K562 (cell line): ENCODE measurements at regions not wholly inside any gene's neighbourhood (a gene's known extent, or its start where the extent isn't known, plus 50 kb on each side); places are given as distances from the start of the nearest gene placed in this dataset.

Experiments
- ATAC-seq: fragments of 200-7000 bp; cut with Tn5 transposase; 3 replicates; pipeline ENCODE4 v1.9.1; 2020; ENCODE audit warnings: moderate library complexity
- BruUV-seq: library from RNA; stranded (reverse); fragments of 400-500 nt; replicated peaks from 2 replicates; lab custom pipeline; 2021; lab: Mats Ljungman, UMichigan
- CTCF ChIA-PET: fragments of 300-600 bp; formaldehyde crosslinking; extraction: SDS; loops from one replicate; lab custom pipeline; 2021; ENCODE audit warnings: low intra/inter-chr PET ratio; lab: Yijun Ruan, JAX
- POLR2A ChIA-PET: fragments of 300-600, 350-650 bp; sonication (Branson Sonifier 250); formaldehyde crosslinking; extraction: SDS; loops from one replicate; lab custom pipeline; 2021; ENCODE audit warnings: antibody characterized with exemption, inconsistent platforms; lab: Yijun Ruan, JAX
- DNase-seq, 4 experiments: peaks; one replicate each; pipeline versions ENCODE4 v3.0.0 to v3.0.0-alpha.2; 2011 to 2018; ENCODE audit warnings: low spot score in 3 of 4, mixed read lengths in 3 of 4; ENCODE audit errors: extremely low read depth in 1 of 4
- FAIRE-seq: peaks from 2 replicates; lab custom pipeline; 2011; peaks lifted over from hg19 to GRCh38; lab: Jason Lieb, UNC
- H2AFZ ChIP-seq: 2 replicates; pipeline ENCODE4 v1.6.0; 2011; ENCODE audit warnings: low read depth, low read length, control low read depth, inconsistent platforms
- H3K27ac ChIP-seq: fragments of 200-600 bp; 3 replicates; pipeline ENCODE4 v1.8.0; 2011; ENCODE audit warnings: low read depth, mild to moderate bottlenecking, control low read depth, inconsistent platforms, low read length, moderate library complexity, mixed read lengths; ENCODE audit errors: extremely low read depth
- H3K27me3 ChIP-seq, 2 experiments: fragments of 300-600 bp in 1 of 2; 2 replicates in 1 of 2; 3 replicates in 1 of 2; pipeline versions ENCODE4 v1.6.0 to v1.8.0; 2011; ENCODE audit warnings: inconsistent platforms in 2 of 2, low read length in 2 of 2, mild to moderate bottlenecking in 1 of 2, mixed read lengths in 1 of 2, moderate library complexity in 1 of 2; ENCODE audit not compliant: control insufficient read depth in 2 of 2, insufficient read depth in 2 of 2
- H3K36me3 ChIP-seq: fragments of 300-600 bp; 3 replicates; pipeline ENCODE4 v1.8.0; 2011; ENCODE audit warnings: mild to moderate bottlenecking, low read length, inconsistent platforms; ENCODE audit not compliant: control insufficient read depth, insufficient read depth
- H3K4me1 ChIP-seq, 2 experiments: fragments of 200-600 bp in 1 of 2; replicated peaks in 1 of 2; 2 replicates in 1 of 2; 3 replicates in 1 of 2; pipeline versions ENCODE4 v1.5.1 to v1.8.0; 2011; ENCODE audit warnings: inconsistent platforms in 2 of 2, low read length in 2 of 2, mild to moderate bottlenecking in 1 of 2, mixed read lengths in 1 of 2, moderate library complexity in 1 of 2; ENCODE audit not compliant: control insufficient read depth in 2 of 2, insufficient read depth in 2 of 2
- H3K4me2 ChIP-seq: 2 replicates; pipeline ENCODE4 v1.6.1; 2011; ENCODE audit warnings: low read length, control low read depth, inconsistent platforms, mixed read lengths; ENCODE audit not compliant: insufficient read depth
- H3K4me3 ChIP-seq: fragments of 200-600 bp; sonication (generic), shearing (Covaris generic); 2 replicates; pipeline ENCODE4 v1.5.1; 2016; ENCODE audit warnings: control low read depth, inconsistent platforms
- H3K79me2 ChIP-seq: fragments of 200-600 bp; 3 replicates; pipeline ENCODE4 v1.8.0; 2011; ENCODE audit warnings: low read length, inconsistent platforms; ENCODE audit not compliant: control insufficient read depth, insufficient read depth
- H3K9ac ChIP-seq, 2 experiments: 2 replicates each; pipeline versions ENCODE4 v1.6.0 to v1.6.1; 2011; ENCODE audit warnings: low read depth in 2 of 2, low read length in 2 of 2, control low read depth in 1 of 2, inconsistent platforms in 1 of 2, mild to moderate bottlenecking in 1 of 2, mixed read lengths in 1 of 2; ENCODE audit not compliant: insufficient read depth in 1 of 2
- H3K9me1 ChIP-seq: one replicate; pipeline ENCODE4 v1.6.0; 2011; ENCODE audit warnings: inconsistent platforms, mild to moderate bottlenecking, low read length, moderate library complexity; ENCODE audit not compliant: control insufficient read depth, insufficient read depth
- H3K9me3 ChIP-seq: replicated peaks from 2 replicates; pipeline ENCODE4 v1.5.1; 2011; ENCODE audit warnings: low read depth, low read length, inconsistent platforms; ENCODE audit not compliant: control insufficient read depth, insufficient read depth
- H4K20me1 ChIP-seq: replicated peaks from 2 replicates; pipeline ENCODE4 v1.6.1; 2011; ENCODE audit warnings: low read length, inconsistent platforms, mixed read lengths; ENCODE audit not compliant: control insufficient read depth, insufficient read depth
- CBFA2T2 ChIP-seq: fragments of 450-650 bp; conservative IDR thresholded peaks from 2 replicates; pipeline ENCODE4 v1.6.1; 2017; ENCODE audit warnings: mild to moderate bottlenecking
- CBX2 ChIP-seq: fragments of 200-600 bp; sonication (generic); IDR thresholded peaks from one replicate; pipeline ENCODE4 v1.6.1; 2012; ENCODE audit warnings: mild to moderate bottlenecking, low read length, inconsistent platforms; ENCODE audit not compliant: insufficient read depth, poor library complexity, severe bottlenecking
- GABPB2 ChIP-seq: fragments of 250-450 bp; sonication (Bioruptor Pico); conservative IDR thresholded peaks from 2 replicates; pipeline ENCODE4 v1.5.1; 2021; ENCODE audit warnings: mild to moderate bottlenecking
- ZEB2 ChIP-seq: fragments of 450-650 bp; IDR thresholded peaks from 2 replicates; pipeline ENCODE4 v1.6.1; 2016
- WGBS: fragments of 100-300 bp; shearing (Covaris generic); methylation state at CpG from one replicate; pipeline ENCODE4 v1.1.6; 2016; ENCODE audit warnings: low coverage, mixed read lengths; ENCODE audit not compliant: insufficient coverage; ENCODE audit errors: missing lambda C conversion rate; 5-methylcytosine and 5-hydroxymethylcytosine counted together
- in situ Hi-C: fragments of 300-500 bp; cut with MboI; formaldehyde crosslinking; loops from 4 replicates; pipeline ENCODE4 v1.15.0; 2018; ENCODE audit warnings: inconsistent platforms, mixed read lengths
- intact Hi-C: fragments of 100-400 bp; cut with micrococcal nuclease; formaldehyde crosslinking; loops from 2 replicates; pipeline ENCODE4 v1.14.2; 2022
- TF ChIP-seq, protein P1 (sequence below): sonication (generic); formaldehyde crosslinking; IDR thresholded peaks from 2 replicates; pipeline ENCODE4 v1.8.0; 2023; ENCODE audit warnings: missing genetic modification reagents, mild to moderate bottlenecking, borderline replicate concordance

DNA sequence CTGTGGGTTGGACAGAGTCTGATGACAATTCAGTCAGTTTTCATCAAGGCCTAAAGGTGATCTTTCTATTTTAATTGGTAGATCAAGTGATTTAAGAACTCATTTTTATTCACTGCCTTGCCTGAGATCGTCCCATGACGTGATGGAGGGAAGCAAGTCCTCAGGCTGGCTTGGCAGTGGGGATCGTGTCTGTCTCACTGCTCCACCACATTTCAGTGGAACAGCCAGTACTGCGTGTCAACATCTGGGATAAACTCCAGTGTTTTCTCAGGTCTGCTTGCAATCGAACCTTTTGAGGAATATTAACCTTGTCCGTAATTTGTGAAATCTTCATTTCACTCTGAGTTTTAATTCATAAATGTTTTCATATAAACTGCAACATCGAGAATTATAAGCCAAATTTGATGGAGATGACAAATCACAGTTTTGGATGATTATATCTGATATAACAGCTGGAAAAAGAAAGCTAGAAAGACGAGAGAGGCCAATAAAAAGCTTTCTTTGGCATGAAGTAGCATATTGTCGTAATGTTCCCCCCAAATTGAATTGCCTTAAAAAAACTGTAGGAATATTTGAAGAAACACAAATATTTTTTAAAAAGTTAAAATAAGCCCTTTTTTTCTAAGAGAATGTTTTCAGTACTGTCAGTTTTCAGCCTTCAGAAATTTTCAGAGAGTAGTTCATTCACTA is 414.7 kb upstream of the SPRED2 start:
- Histone ChIP-seq H3K9ac (no peak overlapping the region), H3K9me3 (peaks cover 2% of the 10 kb centered on the region), H3K27ac (no peak overlapping the region), H3K4me3 (no peak overlapping the region), H3K36me3 (no peaks in the 10 kb centered on the region), H3K4me2 (no peak overlapping the region), H4K20me1 (no peaks in the 10 kb centered on the region), H3K79me2 (no peaks in the 10 kb centered on the region), H3K9me1 (no peaks in the 10 kb centered on the region), H3K27me3 (no peaks in the 10 kb centered on the region), H2AFZ (peak overlapping the region; percentile 9; the same call in 1 of the 2 replicates), H3K4me1 (0 out of 5 replicates have a peak, but pooled peaks cover 0 to 3% of the 10 kb centered on the region in 2 experiments)
- ChIA-PET CTCF (no interaction called here), POLR2A (interaction anchor here (0.7 to 1.1 kb wide), 2 partner anchors 8 to 484 kb away, joined by 3 to 5 read pairs; no protein-coding TSS in a partner anchor)
- intact Hi-C loops = no loop called here
- no peak for ATAC-seq
- BruUV-seq = no TSS peak
- FAIRE-seq = no peak
- no peak for DNase-seq
- TF ChIP-seq GABPB2 (CRISPR knock-in tag) (no peak), ZEB2 (no peak), CBX2 (no peak)
- in situ Hi-C loops = no loop called here
- WGBS = 47% methylated on average over 9 of the region's 9 CpGs

DNA sequence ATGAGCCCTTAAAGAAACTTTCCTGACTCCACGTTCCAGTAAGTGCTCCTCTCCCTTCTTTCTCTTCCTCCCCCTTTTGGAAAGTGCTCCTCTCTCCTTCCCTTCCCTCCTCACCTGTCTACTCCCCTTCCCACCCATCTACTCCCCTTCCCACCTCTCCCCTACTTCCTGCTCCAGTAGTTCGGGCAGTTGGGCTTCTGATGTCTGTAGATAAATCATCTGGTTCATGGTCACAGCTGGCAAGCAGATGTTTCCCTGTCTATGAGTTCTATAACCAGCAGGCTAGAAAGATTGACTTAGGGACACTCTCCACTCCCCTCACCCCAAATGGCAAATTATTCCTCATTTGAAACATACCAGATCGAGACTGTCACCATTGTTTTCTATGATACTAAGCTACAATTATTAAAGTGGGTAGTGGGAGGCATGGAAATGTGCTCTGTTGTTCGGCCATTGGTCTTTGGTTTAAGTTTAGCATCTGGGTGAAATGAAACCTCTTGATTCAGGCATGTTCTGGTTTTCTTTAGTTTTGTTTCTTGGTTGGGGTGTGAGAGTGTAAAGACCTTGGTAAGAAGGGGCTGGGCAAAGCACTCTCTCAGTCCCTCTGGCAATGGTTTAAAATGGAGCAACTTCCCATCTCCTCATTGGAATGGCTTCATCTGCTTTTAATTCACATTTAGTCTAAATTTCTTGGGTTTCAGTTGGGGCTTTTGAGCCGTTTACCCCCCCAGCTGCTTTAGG is 413.2 kb upstream of the SPRED2 start:
- FAIRE-seq = no peak
- Histone ChIP-seq H3K27ac (no peak overlapping the region), H3K4me2 (no peak overlapping the region), H3K9me3 (peaks cover 4% of the 10 kb centered on the region), H3K4me1 (0 out of 5 replicates have a peak, but pooled peaks cover 0 to 3% of the 10 kb centered on the region in 2 experiments), H2AFZ (peak overlapping the region; percentile 61), H3K9ac (no peak overlapping the region), H3K9me1 (no peaks in the 10 kb centered on the region), H3K36me3 (no peaks in the 10 kb centered on the region), H3K27me3 (no peaks in the 10 kb centered on the region), H3K4me3 (no peak overlapping the region), H4K20me1 (no peaks in the 10 kb centered on the region), H3K79me2 (no peaks in the 10 kb centered on the region)
- 11% methylated on average over 5 of the region's 5 CpGs for WGBS
- DNase-seq = peak in 2 of 4 experiments; percentile 19 to 23
- no TSS peak for BruUV-seq
- in situ Hi-C loops = no loop called here
- peak; percentile 42; the same call in 1 of the 3 replicates for ATAC-seq
- intact Hi-C loops = no loop called here
- POLR2A ChIA-PET = interaction anchor here (0.5 to 0.6 kb wide), 2 partner anchors 26 to 97 kb away, joined by 3 read pairs; no protein-coding TSS in a partner anchor
- CTCF ChIA-PET = no interaction called here
- TF ChIP-seq, protein P1, sequence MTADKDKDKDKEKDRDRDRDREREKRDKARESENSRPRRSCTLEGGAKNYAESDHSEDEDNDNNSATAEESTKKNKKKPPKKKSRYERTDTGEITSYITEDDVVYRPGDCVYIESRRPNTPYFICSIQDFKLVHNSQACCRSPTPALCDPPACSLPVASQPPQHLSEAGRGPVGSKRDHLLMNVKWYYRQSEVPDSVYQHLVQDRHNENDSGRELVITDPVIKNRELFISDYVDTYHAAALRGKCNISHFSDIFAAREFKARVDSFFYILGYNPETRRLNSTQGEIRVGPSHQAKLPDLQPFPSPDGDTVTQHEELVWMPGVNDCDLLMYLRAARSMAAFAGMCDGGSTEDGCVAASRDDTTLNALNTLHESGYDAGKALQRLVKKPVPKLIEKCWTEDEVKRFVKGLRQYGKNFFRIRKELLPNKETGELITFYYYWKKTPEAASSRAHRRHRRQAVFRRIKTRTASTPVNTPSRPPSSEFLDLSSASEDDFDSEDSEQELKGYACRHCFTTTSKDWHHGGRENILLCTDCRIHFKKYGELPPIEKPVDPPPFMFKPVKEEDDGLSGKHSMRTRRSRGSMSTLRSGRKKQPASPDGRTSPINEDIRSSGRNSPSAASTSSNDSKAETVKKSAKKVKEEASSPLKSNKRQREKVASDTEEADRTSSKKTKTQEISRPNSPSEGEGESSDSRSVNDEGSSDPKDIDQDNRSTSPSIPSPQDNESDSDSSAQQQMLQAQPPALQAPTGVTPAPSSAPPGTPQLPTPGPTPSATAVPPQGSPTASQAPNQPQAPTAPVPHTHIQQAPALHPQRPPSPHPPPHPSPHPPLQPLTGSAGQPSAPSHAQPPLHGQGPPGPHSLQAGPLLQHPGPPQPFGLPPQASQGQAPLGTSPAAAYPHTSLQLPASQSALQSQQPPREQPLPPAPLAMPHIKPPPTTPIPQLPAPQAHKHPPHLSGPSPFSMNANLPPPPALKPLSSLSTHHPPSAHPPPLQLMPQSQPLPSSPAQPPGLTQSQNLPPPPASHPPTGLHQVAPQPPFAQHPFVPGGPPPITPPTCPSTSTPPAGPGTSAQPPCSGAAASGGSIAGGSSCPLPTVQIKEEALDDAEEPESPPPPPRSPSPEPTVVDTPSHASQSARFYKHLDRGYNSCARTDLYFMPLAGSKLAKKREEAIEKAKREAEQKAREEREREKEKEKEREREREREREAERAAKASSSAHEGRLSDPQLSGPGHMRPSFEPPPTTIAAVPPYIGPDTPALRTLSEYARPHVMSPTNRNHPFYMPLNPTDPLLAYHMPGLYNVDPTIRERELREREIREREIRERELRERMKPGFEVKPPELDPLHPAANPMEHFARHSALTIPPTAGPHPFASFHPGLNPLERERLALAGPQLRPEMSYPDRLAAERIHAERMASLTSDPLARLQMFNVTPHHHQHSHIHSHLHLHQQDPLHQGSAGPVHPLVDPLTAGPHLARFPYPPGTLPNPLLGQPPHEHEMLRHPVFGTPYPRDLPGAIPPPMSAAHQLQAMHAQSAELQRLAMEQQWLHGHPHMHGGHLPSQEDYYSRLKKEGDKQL = no peak
- TF ChIP-seq CBFA2T2 = peak; percentile 58
